Stomach (tissue), 4 donors: ENCODE measurements at regions not wholly inside any gene's neighbourhood (a gene's known extent, or its start where the extent isn't known, plus 50 kb on each side); places are given as distances from the start of the nearest gene placed in this dataset.

Experiments used
- EP300 ChIP-seq: sonication (generic); formaldehyde crosslinking; IDR thresholded peaks from one replicate; pipeline ENCODE4 v1.6.1; 2017; ENCODE audit warnings: antibody characterized with exemption
- POLR2A ChIP-seq, 4 donors: fragments of 450-650 bp; IDR thresholded peaks; one replicate each; pipeline ENCODE4 v1.6.1; 2016; ENCODE audit warnings: antibody characterized with exemption in 4 of 4, control low read depth in 2 of 4, mild to moderate bottlenecking in 1 of 4, moderate library complexity in 1 of 4
- POLR2AphosphoS5 ChIP-seq, 3 donors: sonication (generic); formaldehyde crosslinking; IDR thresholded peaks; one replicate each; pipeline ENCODE4 v1.6.1; 2016; ENCODE audit warnings: antibody characterized with exemption in 3 of 3
- TF ChIP-seq, protein P1 (sequence below), 7 experiments: fragments of 450-650 bp in 4 of 7; fragments of 200-600 bp in 3 of 7; sonication (generic) in 3 of 7; IDR thresholded peaks; one replicate each; pipeline ENCODE4 v1.5.1; 2016 to 2019; ENCODE audit warnings: antibody characterized with exemption in 7 of 7, control low read depth in 2 of 7, mild to moderate bottlenecking in 1 of 7

- TF ChIP-seq, protein P1, sequence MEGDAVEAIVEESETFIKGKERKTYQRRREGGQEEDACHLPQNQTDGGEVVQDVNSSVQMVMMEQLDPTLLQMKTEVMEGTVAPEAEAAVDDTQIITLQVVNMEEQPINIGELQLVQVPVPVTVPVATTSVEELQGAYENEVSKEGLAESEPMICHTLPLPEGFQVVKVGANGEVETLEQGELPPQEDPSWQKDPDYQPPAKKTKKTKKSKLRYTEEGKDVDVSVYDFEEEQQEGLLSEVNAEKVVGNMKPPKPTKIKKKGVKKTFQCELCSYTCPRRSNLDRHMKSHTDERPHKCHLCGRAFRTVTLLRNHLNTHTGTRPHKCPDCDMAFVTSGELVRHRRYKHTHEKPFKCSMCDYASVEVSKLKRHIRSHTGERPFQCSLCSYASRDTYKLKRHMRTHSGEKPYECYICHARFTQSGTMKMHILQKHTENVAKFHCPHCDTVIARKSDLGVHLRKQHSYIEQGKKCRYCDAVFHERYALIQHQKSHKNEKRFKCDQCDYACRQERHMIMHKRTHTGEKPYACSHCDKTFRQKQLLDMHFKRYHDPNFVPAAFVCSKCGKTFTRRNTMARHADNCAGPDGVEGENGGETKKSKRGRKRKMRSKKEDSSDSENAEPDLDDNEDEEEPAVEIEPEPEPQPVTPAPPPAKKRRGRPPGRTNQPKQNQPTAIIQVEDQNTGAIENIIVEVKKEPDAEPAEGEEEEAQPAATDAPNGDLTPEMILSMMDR (IDR thresholded peaks at IDR 0.05) = no peak
- TF ChIP-seq POLR2A (IDR thresholded peaks at IDR 0.05) (no peak), EP300 (no peak), POLR2AphosphoS5 (IDR thresholded peaks at IDR 0.05) (no peak)
Measured at GRCh38 chr11:97069160-97069559, 679.3 kb downstream of the JRKL start.
